ENCODE measurements at regions not wholly inside any gene's neighbourhood (a gene's known extent, or its start where the extent isn't known, plus 50 kb on each side); places are given as distances from the start of the nearest gene placed in this dataset.

GRCh38 chr6:40678941-40679340 lies 91.8 kb upstream of the LRFN2 start:
- Histone ChIP-seq H3K36me3 (ENCODE audit: control insufficient read depth in 2 of 2, extremely low read depth in 1 of 2, insufficient read depth in 2 of 2, low read length in 2 of 2) (no peaks in the 10 kb centered on the region), H3K4me2 (ENCODE audit: insufficient read depth, low read length) (no peak overlapping the region), H3K9me3 (replicated peaks; ENCODE audit: control insufficient read depth, insufficient read depth, low read length) (no peaks in the 10 kb centered on the region), H4K20me1 (replicated peaks; ENCODE audit: control insufficient read depth, extremely low read depth, insufficient read depth, low read length) (no peaks in the 10 kb centered on the region), H2AFZ (ENCODE audit: low read depth, low read length) (no peak overlapping the region), H3K9ac (replicated peaks; ENCODE audit: extremely low read depth, insufficient read depth, low read length) (no peak overlapping the region), H3K79me2 (ENCODE audit: control insufficient read depth, insufficient read depth, low read length) (no peaks in the 10 kb centered on the region), H3K27me3 (ENCODE audit: control insufficient read depth in 2 of 2, insufficient read depth in 2 of 2, low read length in 2 of 2) (no peaks in the 10 kb centered on the region), H3K4me3 (replicated peaks in 1 of 3; ENCODE audit: insufficient read depth in 1 of 3, low read depth in 1 of 3, low read length in 3 of 3) (no peak overlapping the region), H3K4me1 (ENCODE audit: control insufficient read depth, extremely low read depth, insufficient read depth, low read length) (no peaks in the 10 kb centered on the region), H3K27ac (ENCODE audit: insufficient read depth, low read depth, low read length) (no peak overlapping the region), H3K9me1 (replicated peaks; ENCODE audit: control insufficient read depth, extremely low read depth, insufficient read depth, low read length) (no peaks in the 10 kb centered on the region)
- intact Hi-C loops (cut with micrococcal nuclease) (no loop called here), dilution Hi-C loops (cut with MboI; ENCODE audit: extremely low pct_ligation_motif_present, low sequenced_read_pairs) (no loop called here)
- DNase-seq (ENCODE audit: low read depth, low spot score): no peak
- no peak for FAIRE-seq
- BruUV-seq (replicated peaks): no TSS peak
- CTCF ChIA-PET: interaction anchor here (0.9 kb wide), 1 partner anchor 13 kb away, joined by 3 read pairs; no protein-coding TSS in a partner anchor
- TF ChIP-seq GATA2 (IDR thresholded peaks at IDR 0.05; ENCODE audit: insufficient read depth, insufficient read length, low read depth, low read length): no peak
- POLR2A ChIA-PET: no interaction called here

GRCh38 chr6:40674170-40674569 lies 87.0 kb upstream of the LRFN2 start:
- POLR2A ChIA-PET: no interaction called here

More at GRCh38 chr6:40674170-40674569, 87.0 kb upstream of the LRFN2 start:
- no peak overlapping the region for H3K4me2 ChIP-seq (ENCODE audit: insufficient read depth, low read length)
- no peaks in the 10 kb centered on the region for H3K79me2 ChIP-seq (ENCODE audit: control insufficient read depth, insufficient read depth, low read length)
- H3K27ac ChIP-seq (ENCODE audit: insufficient read depth, low read depth, low read length): no peak overlapping the region
- dilution Hi-C loops (cut with MboI; ENCODE audit: extremely low pct_ligation_motif_present, low sequenced_read_pairs) (no loop called here), intact Hi-C loops (cut with micrococcal nuclease) (no loop called here)
- H3K27me3 ChIP-seq (ENCODE audit: control insufficient read depth in 2 of 2, insufficient read depth in 2 of 2, low read length in 2 of 2): no peaks in the 10 kb centered on the region
- H3K4me3 ChIP-seq (replicated peaks in 1 of 3; ENCODE audit: insufficient read depth in 1 of 3, low read depth in 1 of 3, low read length in 3 of 3): no peak overlapping the region
- H4K20me1 ChIP-seq (replicated peaks; ENCODE audit: control insufficient read depth, extremely low read depth, insufficient read depth, low read length): no peaks in the 10 kb centered on the region
- H3K9me3 ChIP-seq (replicated peaks; ENCODE audit: control insufficient read depth, insufficient read depth, low read length): no peaks in the 10 kb centered on the region
- no peaks in the 10 kb centered on the region for H3K4me1 ChIP-seq (ENCODE audit: control insufficient read depth, extremely low read depth, insufficient read depth, low read length)
- H3K36me3 ChIP-seq (ENCODE audit: control insufficient read depth in 2 of 2, extremely low read depth in 1 of 2, insufficient read depth in 2 of 2, low read length in 2 of 2): no peaks in the 10 kb centered on the region
- CTCF ChIA-PET: no interaction called here
- no TSS peak for BruUV-seq (replicated peaks)
- no peak overlapping the region for H2AFZ ChIP-seq (ENCODE audit: low read depth, low read length)
- no peaks in the 10 kb centered on the region for H3K9me1 ChIP-seq (replicated peaks; ENCODE audit: control insufficient read depth, extremely low read depth, insufficient read depth, low read length)
- DNase-seq (ENCODE audit: low read depth, low spot score) (no peak), FAIRE-seq (no peak)
- no peak overlapping the region for H3K9ac ChIP-seq (replicated peaks; ENCODE audit: extremely low read depth, insufficient read depth, low read length)
- TF ChIP-seq, protein P1, sequence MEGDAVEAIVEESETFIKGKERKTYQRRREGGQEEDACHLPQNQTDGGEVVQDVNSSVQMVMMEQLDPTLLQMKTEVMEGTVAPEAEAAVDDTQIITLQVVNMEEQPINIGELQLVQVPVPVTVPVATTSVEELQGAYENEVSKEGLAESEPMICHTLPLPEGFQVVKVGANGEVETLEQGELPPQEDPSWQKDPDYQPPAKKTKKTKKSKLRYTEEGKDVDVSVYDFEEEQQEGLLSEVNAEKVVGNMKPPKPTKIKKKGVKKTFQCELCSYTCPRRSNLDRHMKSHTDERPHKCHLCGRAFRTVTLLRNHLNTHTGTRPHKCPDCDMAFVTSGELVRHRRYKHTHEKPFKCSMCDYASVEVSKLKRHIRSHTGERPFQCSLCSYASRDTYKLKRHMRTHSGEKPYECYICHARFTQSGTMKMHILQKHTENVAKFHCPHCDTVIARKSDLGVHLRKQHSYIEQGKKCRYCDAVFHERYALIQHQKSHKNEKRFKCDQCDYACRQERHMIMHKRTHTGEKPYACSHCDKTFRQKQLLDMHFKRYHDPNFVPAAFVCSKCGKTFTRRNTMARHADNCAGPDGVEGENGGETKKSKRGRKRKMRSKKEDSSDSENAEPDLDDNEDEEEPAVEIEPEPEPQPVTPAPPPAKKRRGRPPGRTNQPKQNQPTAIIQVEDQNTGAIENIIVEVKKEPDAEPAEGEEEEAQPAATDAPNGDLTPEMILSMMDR (IDR thresholded peaks at IDR 0.05; ENCODE audit: extremely low read depth in 1 of 2, insufficient read depth in 1 of 2, low read depth in 1 of 2, low read length in 2 of 2): no peak
- TF ChIP-seq FOS (IDR thresholded peaks at IDR 0.05; ENCODE audit: borderline replicate concordance, insufficient read depth, low read length): no peak
- TF ChIP-seq, protein P2, sequence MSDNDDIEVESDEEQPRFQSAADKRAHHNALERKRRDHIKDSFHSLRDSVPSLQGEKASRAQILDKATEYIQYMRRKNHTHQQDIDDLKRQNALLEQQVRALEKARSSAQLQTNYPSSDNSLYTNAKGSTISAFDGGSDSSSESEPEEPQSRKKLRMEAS (IDR thresholded peaks at IDR 0.05; ENCODE audit: insufficient read depth, insufficient read length): no peak
- TF ChIP-seq GATA2 (IDR thresholded peaks at IDR 0.05; ENCODE audit: insufficient read depth, insufficient read length, low read depth, low read length): no peak
- no peak for TF ChIP-seq EZH2 (IDR thresholded peaks at IDR 0.05; ENCODE audit: borderline replicate concordance, low read depth, low read length, severe bottlenecking)
- TF ChIP-seq JUN (IDR thresholded peaks at IDR 0.05; ENCODE audit: borderline replicate concordance, insufficient read depth, insufficient read length, low read depth): no peak
- TF ChIP-seq POLR2AphosphoS5 (IDR thresholded peaks at IDR 0.05; ENCODE audit: insufficient read depth, low read depth, low read length): no peak
- TF ChIP-seq MYC (IDR thresholded peaks at IDR 0.05; ENCODE audit: low read depth, low read length): no peak
- TF ChIP-seq POLR2A (IDR thresholded peaks at IDR 0.05; ENCODE audit: low read depth, low read length): no peak
